Tibial nerve (tissue), 3 donors: ENCODE measurements at regions not wholly inside any gene's neighbourhood (a gene's known extent, or its start where the extent isn't known, plus 50 kb on each side); places are given as distances from the start of the nearest gene placed in this dataset.

Source experiments
- EP300 ChIP-seq, 2 donors: sonication (generic); formaldehyde crosslinking; IDR thresholded peaks; one replicate each; pipeline ENCODE4 v1.6.1; 2017; ENCODE audit warnings: antibody characterized with exemption in 2 of 2, mild to moderate bottlenecking in 1 of 2
- POLR2A ChIP-seq, 2 donors: fragments of 450-650 bp; IDR thresholded peaks; one replicate each; pipeline ENCODE4 v1.6.1; 2017; ENCODE audit warnings: antibody characterized with exemption in 2 of 2, mild to moderate bottlenecking in 2 of 2, moderate library complexity in 2 of 2

- TF ChIP-seq EP300 (IDR thresholded peaks at IDR 0.05) = no peak
- no peak for TF ChIP-seq POLR2A (IDR thresholded peaks at IDR 0.05)
These were observed 205.0 kb downstream of the SUDS3 start for GRCh38 chr12:118581371-118581770.
